ENCODE measurements at regions not wholly inside any gene's neighbourhood (a gene's known extent, or its start where the extent isn't known, plus 50 kb on each side); places are given as distances from the start of the nearest gene placed in this dataset.
"Not testable (repeated sequence)": the region's sequence is repeated elsewhere in the genome, so short reads cannot be mapped to it uniquely, and the experiment has no call there.

DNA sequence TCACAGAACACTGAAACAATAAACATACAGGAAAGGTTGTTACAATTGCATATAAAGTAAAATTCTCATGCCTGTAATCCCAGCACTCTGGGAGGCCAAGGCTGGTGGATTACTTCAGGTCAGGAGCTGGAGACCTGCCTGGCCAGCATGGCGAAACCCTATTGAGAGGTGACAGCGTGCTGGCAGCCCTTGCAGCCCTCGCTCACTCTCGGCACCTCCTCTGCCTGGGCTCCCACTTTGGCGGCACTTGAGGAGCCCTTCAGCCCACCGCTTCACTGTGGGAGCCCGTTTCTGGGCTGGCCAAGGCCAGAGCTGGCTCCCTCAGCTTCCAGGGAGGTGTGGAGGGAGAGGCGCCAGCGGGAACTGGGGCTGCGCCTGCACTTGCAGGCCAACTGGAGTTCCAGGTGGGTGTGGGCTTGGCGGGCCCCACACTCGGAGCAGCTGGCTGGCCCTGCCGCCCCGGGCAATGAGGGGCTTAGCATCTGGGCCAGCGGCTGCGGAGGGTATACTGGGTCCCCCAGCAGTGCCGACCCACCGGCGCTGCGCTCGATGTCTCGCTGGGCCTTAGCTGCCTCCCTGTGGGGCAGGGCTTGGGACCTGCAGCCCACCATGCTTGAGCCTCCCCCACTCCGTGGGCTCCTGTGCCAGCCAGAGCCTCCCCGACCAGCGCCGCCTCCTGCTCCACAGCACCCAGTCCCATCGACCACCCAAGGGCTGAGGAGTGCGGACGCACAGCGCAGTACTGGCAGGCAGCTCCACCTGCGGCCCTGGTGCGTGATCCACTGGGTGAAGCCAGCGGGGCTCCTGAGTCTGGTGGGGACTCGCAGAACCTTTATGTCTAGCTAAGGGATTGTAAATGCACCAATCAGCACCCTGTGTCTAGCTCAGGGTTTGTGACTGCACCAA is 51.5 kb upstream of the MBNL1 start:
- TF ChIP-seq, protein P1, sequence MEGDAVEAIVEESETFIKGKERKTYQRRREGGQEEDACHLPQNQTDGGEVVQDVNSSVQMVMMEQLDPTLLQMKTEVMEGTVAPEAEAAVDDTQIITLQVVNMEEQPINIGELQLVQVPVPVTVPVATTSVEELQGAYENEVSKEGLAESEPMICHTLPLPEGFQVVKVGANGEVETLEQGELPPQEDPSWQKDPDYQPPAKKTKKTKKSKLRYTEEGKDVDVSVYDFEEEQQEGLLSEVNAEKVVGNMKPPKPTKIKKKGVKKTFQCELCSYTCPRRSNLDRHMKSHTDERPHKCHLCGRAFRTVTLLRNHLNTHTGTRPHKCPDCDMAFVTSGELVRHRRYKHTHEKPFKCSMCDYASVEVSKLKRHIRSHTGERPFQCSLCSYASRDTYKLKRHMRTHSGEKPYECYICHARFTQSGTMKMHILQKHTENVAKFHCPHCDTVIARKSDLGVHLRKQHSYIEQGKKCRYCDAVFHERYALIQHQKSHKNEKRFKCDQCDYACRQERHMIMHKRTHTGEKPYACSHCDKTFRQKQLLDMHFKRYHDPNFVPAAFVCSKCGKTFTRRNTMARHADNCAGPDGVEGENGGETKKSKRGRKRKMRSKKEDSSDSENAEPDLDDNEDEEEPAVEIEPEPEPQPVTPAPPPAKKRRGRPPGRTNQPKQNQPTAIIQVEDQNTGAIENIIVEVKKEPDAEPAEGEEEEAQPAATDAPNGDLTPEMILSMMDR (IDR thresholded peaks at IDR 0.05 in 8 of 11, conservative IDR thresholded peaks at IDR 0.05 in 3 of 11): not testable (repeated sequence)
- not testable (repeated sequence) for TF ChIP-seq POLR2A, POLR2AphosphoS5 (IDR thresholded peaks at IDR 0.05)
